HEK293T (cell line): ENCODE measurements at regions not wholly inside any gene's neighbourhood (a gene's known extent, or its start where the extent isn't known, plus 50 kb on each side); places are given as distances from the start of the nearest gene placed in this dataset.

Experiments
- BHLHE40 ChIP-seq: fragments of 450-650 bp; IDR thresholded peaks from 2 replicates; pipeline ENCODE4 v1.6.1; 2016; ENCODE audit warnings: mild to moderate bottlenecking, moderate library complexity, borderline replicate concordance
- FOXA1 ChIP-seq: fragments of 450-650 bp; IDR thresholded peaks from 2 replicates; pipeline ENCODE4 v1.6.1; 2016; ENCODE audit warnings: mild to moderate bottlenecking
- FOXK2 ChIP-seq: fragments of 450-650 bp; IDR thresholded peaks from 2 replicates; pipeline ENCODE4 v1.6.1; 2016; ENCODE audit warnings: mild to moderate bottlenecking
- NFRKB ChIP-seq: fragments of 450-650 bp; IDR thresholded peaks from 2 replicates; pipeline ENCODE4 v1.6.1; 2016; ENCODE audit warnings: mild to moderate bottlenecking, moderate library complexity
- TF ChIP-seq, protein P1 (sequence below): fragments of 450-650 bp; IDR thresholded peaks from 2 replicates; pipeline ENCODE4 v1.6.1; 2016

DNA sequence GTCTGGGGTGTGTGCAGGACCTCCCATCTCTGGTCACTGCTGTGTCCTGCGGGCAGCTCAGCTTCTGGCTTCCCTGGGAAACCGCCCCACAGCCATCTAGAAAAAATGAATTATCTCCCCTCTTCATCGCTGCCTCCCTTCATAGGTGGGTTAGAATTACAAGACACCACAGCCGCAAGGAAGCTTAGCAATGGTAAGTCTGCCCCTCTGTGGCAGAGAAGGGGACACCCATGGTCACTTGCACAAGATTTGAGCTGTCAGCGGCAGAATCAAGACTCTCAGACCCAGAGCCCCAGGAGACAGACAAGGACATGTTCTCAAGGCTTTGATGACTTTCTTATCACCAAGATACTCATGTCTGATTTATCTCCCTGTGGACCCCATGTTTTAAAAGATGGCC is 110.8 kb upstream of the PABPC3 start:
- TF ChIP-seq NFRKB, result no peak
- TF ChIP-seq BHLHE40, result no peak
- TF ChIP-seq FOXA1, result no peak
- no peak for TF ChIP-seq FOXK2
- TF ChIP-seq, protein P1, sequence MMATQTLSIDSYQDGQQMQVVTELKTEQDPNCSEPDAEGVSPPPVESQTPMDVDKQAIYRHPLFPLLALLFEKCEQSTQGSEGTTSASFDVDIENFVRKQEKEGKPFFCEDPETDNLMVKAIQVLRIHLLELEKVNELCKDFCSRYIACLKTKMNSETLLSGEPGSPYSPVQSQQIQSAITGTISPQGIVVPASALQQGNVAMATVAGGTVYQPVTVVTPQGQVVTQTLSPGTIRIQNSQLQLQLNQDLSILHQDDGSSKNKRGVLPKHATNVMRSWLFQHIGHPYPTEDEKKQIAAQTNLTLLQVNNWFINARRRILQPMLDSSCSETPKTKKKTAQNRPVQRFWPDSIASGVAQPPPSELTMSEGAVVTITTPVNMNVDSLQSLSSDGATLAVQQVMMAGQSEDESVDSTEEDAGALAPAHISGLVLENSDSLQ, result no peak
